ENCODE measurements at regions not wholly inside any gene's neighbourhood (a gene's known extent, or its start where the extent isn't known, plus 50 kb on each side); places are given as distances from the start of the nearest gene placed in this dataset.

- WGBS = 77% methylated on average over 2 of the region's 2 CpGs
- Histone ChIP-seq H3K4me1 (replicated peaks) (no peaks in the 10 kb centered on the region), H3K27me3 (replicated peaks; ENCODE audit: insufficient read depth) (no peaks in the 10 kb centered on the region), H3K36me3 (no peaks in the 10 kb centered on the region), H3K4me3 (no peak overlapping the region), H3K27ac (no peak overlapping the region), H3K9me3 (no peaks in the 10 kb centered on the region)
- TF ChIP-seq POLR2AphosphoS5 (IDR thresholded peaks at IDR 0.05) (no peak), CTCF (IDR thresholded peaks at IDR 0.05) (no peak), POLR2A (IDR thresholded peaks at IDR 0.05) (no peak)
- intact Hi-C loops (cut with DNase I) = no loop called here
- DNase-seq (ENCODE audit: low spot score) = no peak
These were observed 606.4 kb downstream of the TNS3 start for GRCh38 chr7:46975493-46975892.

GRCh38 chr7:46972205-46972604 is 609.7 kb downstream of the TNS3 start:
- H3K4me3 ChIP-seq = no peak overlapping the region
- no peaks in the 10 kb centered on the region for H3K27me3 ChIP-seq (replicated peaks; ENCODE audit: insufficient read depth)
- 87% methylated on average over 3 of the region's 3 CpGs for WGBS
- TF ChIP-seq POLR2A (IDR thresholded peaks at IDR 0.05) (no peak), CTCF (IDR thresholded peaks at IDR 0.05) (no peak)
- DNase-seq (ENCODE audit: low spot score) = no peak
- H3K27ac ChIP-seq = no peak overlapping the region
- no peaks in the 10 kb centered on the region for H3K36me3 ChIP-seq
- no peaks in the 10 kb centered on the region for H3K9me3 ChIP-seq
- no peaks in the 10 kb centered on the region for H3K4me1 ChIP-seq (replicated peaks)
- intact Hi-C loops (cut with DNase I) = no loop called here

DNA sequence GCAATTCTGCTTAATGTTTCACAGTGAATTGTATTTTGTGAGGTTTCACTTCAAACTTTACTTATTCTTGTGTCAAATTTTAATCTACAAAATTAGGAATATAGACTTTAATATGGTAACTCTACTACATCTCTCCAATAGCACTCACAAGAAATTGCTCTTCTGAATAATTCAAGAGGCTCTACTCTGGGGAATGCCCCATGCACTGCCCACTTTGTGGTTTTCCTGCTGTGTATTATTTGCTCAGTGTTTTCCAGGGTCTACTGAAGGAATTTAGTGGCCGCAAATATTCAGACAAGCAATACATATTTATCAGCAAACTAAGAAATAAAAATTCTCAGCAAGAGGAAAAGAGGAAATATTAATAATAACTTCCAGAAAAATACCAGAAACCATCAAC is 611.4 kb downstream of the TNS3 start:
- intact Hi-C loops (cut with DNase I) = no loop called here
- H3K4me3 ChIP-seq = no peak overlapping the region
- H3K9me3 ChIP-seq = no peaks in the 10 kb centered on the region
- no peaks in the 10 kb centered on the region for H3K27me3 ChIP-seq (replicated peaks; ENCODE audit: insufficient read depth)
- no peaks in the 10 kb centered on the region for H3K36me3 ChIP-seq
- WGBS = 95% methylated on average over 1 of the region's 1 CpG
- no peak for TF ChIP-seq CTCF (IDR thresholded peaks at IDR 0.05)
- TF ChIP-seq POLR2AphosphoS5 (IDR thresholded peaks at IDR 0.05) = no peak
- no peak for TF ChIP-seq POLR2A (IDR thresholded peaks at IDR 0.05)
- no peak overlapping the region for H3K27ac ChIP-seq
- no peak for DNase-seq (ENCODE audit: low spot score)
- H3K4me1 ChIP-seq (replicated peaks) = no peaks in the 10 kb centered on the region

DNA sequence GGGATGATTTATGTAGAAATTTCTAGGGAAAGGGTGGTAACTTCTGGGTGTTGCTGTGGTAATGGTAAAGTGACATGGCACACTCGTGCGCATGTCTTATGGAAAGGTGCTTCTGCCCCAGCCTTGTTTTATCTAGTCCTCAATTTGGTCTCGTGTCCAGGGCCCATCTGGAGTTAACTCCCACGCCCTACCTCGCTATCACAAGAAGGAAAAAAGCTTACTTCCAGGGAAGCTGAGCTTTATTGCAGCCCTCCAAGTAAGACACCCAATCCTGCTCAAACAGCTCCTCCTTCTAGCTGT is 611.8 kb downstream of the TNS3 start:
- WGBS = 83% methylated on average over 5 of the region's 5 CpGs
- H3K36me3 ChIP-seq = no peaks in the 10 kb centered on the region
- no peaks in the 10 kb centered on the region for H3K27me3 ChIP-seq (replicated peaks; ENCODE audit: insufficient read depth)
- TF ChIP-seq POLR2A (IDR thresholded peaks at IDR 0.05) (no peak), POLR2AphosphoS5 (IDR thresholded peaks at IDR 0.05) (no peak), CTCF (IDR thresholded peaks at IDR 0.05) (no peak)
- intact Hi-C loops (cut with DNase I) = no loop called here
- H3K9me3 ChIP-seq = no peaks in the 10 kb centered on the region
- no peak overlapping the region for H3K27ac ChIP-seq
- no peak for DNase-seq (ENCODE audit: low spot score)
- no peak overlapping the region for H3K4me3 ChIP-seq
- H3K4me1 ChIP-seq (replicated peaks) = no peaks in the 10 kb centered on the region

DNA sequence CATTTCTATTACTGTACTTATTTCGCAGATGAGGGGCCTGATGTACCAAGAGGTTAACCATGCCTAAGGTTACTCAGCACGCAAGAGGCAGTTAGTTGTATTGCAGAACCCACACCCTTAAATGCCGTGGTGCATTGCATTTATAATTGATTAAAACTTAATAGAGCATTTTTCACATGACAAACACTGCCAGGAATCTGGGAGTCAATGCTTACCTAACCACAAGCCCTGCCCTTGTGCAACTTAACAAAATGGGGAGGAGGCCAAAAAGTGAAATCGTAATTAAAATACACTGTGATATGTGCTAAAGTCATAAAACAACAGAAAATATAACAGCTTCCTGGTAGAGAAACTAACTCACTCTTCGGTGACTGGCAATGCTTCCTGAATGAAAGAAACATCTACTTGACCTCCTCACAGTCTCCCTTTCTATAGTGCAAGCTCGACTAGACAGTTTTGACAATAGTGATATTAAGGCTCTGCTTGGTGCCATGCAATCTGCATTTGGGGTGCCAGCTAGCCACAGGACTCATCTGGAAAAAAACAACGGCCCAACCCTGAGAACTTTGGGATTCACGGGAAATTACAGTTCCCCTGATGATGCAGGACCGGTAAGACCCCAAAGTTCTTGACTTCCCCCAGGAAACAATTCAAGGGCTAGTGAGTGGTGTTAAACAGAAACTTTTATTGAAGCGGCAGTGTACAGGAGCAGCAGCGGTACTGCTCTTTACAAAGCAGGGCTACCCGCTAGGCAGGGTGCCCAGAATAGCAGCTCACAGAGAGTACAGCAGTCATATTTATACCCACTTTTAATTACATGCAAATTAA is 612.4 kb downstream of the TNS3 start:
- DNase-seq (ENCODE audit: low spot score) = no peak
- H3K9me3 ChIP-seq = no peaks in the 10 kb centered on the region
- H3K4me3 ChIP-seq = no peak overlapping the region
- H3K27ac ChIP-seq = no peak overlapping the region
- no peaks in the 10 kb centered on the region for H3K4me1 ChIP-seq (replicated peaks)
- TF ChIP-seq POLR2AphosphoS5 (IDR thresholded peaks at IDR 0.05) (no peak), POLR2A (IDR thresholded peaks at IDR 0.05) (no peak), CTCF (IDR thresholded peaks at IDR 0.05) (no peak)
- no peaks in the 10 kb centered on the region for H3K36me3 ChIP-seq
- intact Hi-C loops (cut with DNase I) = no loop called here
- 73% methylated on average over 12 of the region's 12 CpGs for WGBS
- H3K27me3 ChIP-seq (replicated peaks; ENCODE audit: insufficient read depth) = no peaks in the 10 kb centered on the region
